ENCODE measurements at regions not wholly inside any gene's neighbourhood (a gene's known extent, or its start where the extent isn't known, plus 50 kb on each side); places are given as distances from the start of the nearest gene placed in this dataset.

DNA sequence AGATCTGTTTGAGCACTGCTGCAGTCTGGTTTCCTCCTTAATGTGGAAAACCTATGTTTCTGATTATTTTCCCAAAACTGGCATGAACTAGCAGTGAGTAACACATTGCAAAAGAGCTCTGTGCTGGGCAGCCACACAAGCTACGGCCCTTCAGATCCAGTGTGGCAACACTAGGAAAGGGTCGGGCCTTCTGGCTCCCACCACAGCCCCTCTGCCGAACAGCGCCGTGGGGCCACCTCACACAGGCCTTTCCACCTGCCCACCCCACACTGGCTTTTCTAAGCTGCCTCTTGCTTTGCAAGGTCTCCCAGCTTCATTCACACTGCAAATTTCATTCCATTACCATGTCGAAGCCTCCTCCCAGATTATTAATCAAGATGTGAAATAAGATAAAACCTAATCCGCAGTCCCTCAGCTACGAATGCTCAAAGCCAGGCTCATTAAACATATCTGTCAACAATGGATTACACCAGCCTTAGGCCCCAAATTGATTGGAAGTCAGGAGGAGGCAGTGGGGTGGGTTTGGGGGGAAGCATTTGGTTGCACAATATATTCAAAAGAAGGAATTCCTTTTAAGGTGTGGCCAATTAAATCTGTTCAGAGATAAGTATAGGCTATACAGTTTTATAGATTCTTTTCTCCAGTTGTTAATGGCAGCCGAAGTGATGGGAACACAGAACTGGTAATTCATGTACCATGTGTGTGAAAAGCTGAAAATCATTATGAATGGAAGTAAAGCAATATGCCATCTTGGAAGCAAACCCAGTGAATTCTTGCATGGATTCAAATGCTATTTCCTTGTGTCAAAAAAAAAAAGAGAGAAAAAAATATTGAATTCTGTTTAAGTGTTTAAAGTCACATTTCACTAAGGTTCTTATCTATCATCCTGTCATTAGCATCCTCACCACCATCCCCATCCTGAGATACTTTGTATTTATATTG lies 223.7 kb downstream of the MTERF1 start:
- TF ChIP-seq, protein P1, sequence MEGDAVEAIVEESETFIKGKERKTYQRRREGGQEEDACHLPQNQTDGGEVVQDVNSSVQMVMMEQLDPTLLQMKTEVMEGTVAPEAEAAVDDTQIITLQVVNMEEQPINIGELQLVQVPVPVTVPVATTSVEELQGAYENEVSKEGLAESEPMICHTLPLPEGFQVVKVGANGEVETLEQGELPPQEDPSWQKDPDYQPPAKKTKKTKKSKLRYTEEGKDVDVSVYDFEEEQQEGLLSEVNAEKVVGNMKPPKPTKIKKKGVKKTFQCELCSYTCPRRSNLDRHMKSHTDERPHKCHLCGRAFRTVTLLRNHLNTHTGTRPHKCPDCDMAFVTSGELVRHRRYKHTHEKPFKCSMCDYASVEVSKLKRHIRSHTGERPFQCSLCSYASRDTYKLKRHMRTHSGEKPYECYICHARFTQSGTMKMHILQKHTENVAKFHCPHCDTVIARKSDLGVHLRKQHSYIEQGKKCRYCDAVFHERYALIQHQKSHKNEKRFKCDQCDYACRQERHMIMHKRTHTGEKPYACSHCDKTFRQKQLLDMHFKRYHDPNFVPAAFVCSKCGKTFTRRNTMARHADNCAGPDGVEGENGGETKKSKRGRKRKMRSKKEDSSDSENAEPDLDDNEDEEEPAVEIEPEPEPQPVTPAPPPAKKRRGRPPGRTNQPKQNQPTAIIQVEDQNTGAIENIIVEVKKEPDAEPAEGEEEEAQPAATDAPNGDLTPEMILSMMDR (IDR thresholded peaks at IDR 0.05), result no peak
- no peak for TF ChIP-seq POLR2A (IDR thresholded peaks at IDR 0.05)
